Endothelial cell (in vitro differentiated cells): ENCODE measurements at regions not wholly inside any gene's neighbourhood (a gene's known extent, or its start where the extent isn't known, plus 50 kb on each side); places are given as distances from the start of the nearest gene placed in this dataset.

Source experiments
- DNase-seq: peaks from one replicate; pipeline ENCODE4 v3.0.0; 2021; ENCODE audit warnings: low spot score
- H3K27ac Mint-ChIP-seq: one replicate; pipeline ENCODE4 v1.8.0; 2021; ENCODE audit warnings: mixed read lengths, inconsistent platforms; ENCODE audit not compliant: unreplicated experiment
- H3K27me3 Mint-ChIP-seq: one replicate; pipeline ENCODE4 v1.8.0; 2021; ENCODE audit warnings: mild to moderate bottlenecking, moderate library complexity, mixed read lengths, inconsistent platforms; ENCODE audit not compliant: unreplicated experiment
- H3K36me3 Mint-ChIP-seq: one replicate; pipeline ENCODE4 v1.8.0; 2021; ENCODE audit warnings: mild to moderate bottlenecking, low read depth, mixed read lengths, inconsistent platforms; ENCODE audit not compliant: unreplicated experiment
- H3K4me1 Mint-ChIP-seq: one replicate; pipeline ENCODE4 v1.8.0; 2021; ENCODE audit warnings: mild to moderate bottlenecking, mixed read lengths, inconsistent platforms; ENCODE audit not compliant: unreplicated experiment
- H3K4me3 Mint-ChIP-seq: one replicate; pipeline ENCODE4 v1.8.0; 2021; ENCODE audit warnings: mild to moderate bottlenecking, mixed read lengths, inconsistent platforms; ENCODE audit not compliant: unreplicated experiment
- H3K9me3 Mint-ChIP-seq: one replicate; pipeline ENCODE4 v1.8.0; 2021; ENCODE audit warnings: mixed read lengths, inconsistent platforms; ENCODE audit not compliant: unreplicated experiment
- TF ChIP-seq, protein P1 (sequence below): fragments of 200-600 bp; sonication (generic); IDR thresholded peaks from one replicate; pipeline ENCODE4 v1.5.0; 2021; ENCODE audit warnings: antibody characterized with exemption; ENCODE audit not compliant: unreplicated experiment

DNA sequence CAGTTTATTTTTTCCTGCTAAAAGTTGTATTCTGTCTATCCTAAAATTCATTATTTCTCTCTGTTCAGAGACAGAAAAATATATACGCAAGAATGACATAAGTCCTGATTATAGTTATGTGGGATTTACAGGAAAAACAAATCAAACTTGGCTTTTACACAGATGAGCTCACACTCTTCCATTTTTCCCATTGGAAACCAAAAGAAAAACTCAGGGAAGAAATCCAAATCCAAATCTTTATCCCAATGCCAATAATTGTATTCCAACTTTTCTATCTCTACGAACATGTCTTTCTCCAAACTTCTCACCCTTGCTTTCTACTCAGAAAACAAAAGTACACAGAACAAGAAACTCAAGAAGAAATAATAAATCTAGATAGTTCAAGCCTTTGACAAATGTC is 249.1 kb upstream of the TMEFF2 start:
- no peak for DNase-seq
- Mint-ChIP-seq H3K9me3 (no peaks in the 10 kb centered on the region), H3K4me3 (no peak overlapping the region), H3K27ac (no peak overlapping the region), H3K27me3 (peaks cover 2% of the 10 kb centered on the region), H3K36me3 (no peaks in the 10 kb centered on the region), H3K4me1 (peaks cover 2% of the 10 kb centered on the region)
- TF ChIP-seq, protein P1, sequence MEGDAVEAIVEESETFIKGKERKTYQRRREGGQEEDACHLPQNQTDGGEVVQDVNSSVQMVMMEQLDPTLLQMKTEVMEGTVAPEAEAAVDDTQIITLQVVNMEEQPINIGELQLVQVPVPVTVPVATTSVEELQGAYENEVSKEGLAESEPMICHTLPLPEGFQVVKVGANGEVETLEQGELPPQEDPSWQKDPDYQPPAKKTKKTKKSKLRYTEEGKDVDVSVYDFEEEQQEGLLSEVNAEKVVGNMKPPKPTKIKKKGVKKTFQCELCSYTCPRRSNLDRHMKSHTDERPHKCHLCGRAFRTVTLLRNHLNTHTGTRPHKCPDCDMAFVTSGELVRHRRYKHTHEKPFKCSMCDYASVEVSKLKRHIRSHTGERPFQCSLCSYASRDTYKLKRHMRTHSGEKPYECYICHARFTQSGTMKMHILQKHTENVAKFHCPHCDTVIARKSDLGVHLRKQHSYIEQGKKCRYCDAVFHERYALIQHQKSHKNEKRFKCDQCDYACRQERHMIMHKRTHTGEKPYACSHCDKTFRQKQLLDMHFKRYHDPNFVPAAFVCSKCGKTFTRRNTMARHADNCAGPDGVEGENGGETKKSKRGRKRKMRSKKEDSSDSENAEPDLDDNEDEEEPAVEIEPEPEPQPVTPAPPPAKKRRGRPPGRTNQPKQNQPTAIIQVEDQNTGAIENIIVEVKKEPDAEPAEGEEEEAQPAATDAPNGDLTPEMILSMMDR, result no peak

DNA sequence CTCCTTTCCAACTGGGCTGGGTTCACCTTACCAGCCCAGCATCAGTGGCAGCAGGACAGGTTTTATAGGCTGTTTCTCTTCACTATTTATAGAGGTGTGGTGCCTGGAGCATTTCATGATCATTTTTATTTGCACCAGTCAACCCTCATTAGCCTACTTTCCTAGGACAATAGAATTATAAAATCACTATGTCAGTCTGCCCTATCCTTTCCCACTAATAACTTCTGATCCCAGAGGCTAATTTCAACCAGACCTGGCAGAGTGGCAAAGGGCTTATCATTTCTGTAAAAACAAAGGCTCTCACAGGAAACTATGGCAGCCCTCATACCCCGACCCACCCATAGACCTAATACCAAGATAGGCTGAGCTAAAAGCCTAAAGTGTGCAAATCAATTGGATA is 243.5 kb upstream of the TMEFF2 start:
- H3K36me3 Mint-ChIP-seq, result no peaks in the 10 kb centered on the region
- TF ChIP-seq, protein P1, result no peak
- H3K27me3 Mint-ChIP-seq, result no peaks in the 10 kb centered on the region
- no peak overlapping the region for H3K27ac Mint-ChIP-seq
- H3K9me3 Mint-ChIP-seq, result no peaks in the 10 kb centered on the region
- peaks cover 6% of the 10 kb centered on the region for H3K4me1 Mint-ChIP-seq
- DNase-seq, result no peak
- no peak overlapping the region for H3K4me3 Mint-ChIP-seq

DNA sequence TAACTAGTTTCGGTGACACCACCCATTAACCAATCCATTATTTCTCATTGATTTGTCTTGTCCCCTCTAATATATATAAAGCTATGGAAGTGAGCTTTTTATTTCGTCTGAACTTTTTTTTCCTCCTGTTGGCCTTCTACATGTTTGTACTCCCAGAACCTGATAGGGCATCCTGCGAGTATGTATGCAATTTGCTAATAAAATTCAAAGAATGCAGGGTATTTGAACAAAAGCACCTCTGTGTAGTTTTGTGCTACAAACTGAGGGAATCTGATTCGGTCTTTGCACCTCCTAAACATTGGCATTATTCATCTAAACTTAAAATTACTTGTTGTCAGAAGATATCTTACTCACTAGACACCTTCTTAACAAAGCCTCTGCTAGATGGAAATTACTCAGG is 242.9 kb upstream of the TMEFF2 start:
- H3K27me3 Mint-ChIP-seq, result no peaks in the 10 kb centered on the region
- H3K27ac Mint-ChIP-seq, result no peak overlapping the region
- H3K4me1 Mint-ChIP-seq, result peaks cover 6% of the 10 kb centered on the region
- no peak for DNase-seq
- TF ChIP-seq, protein P1, result no peak
- no peaks in the 10 kb centered on the region for H3K36me3 Mint-ChIP-seq
- H3K9me3 Mint-ChIP-seq, result no peaks in the 10 kb centered on the region
- H3K4me3 Mint-ChIP-seq, result no peak overlapping the region

DNA sequence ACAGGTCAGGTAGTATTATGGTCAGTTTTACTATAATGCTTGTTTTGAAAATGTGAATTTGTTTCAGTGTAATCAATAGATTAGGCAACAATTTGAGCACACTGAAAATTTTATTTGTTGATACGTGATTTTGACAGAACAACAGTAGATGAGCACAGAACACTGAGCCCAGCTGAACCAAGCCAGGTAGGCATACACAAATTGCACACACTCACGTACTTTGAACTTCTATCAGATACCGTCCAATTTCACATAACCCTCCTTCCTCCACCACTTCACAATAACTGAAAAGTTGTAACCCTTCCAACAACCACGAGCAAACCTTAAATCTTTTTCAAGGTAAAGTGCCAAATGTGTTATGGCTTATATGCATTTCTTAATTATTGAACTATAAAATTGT is 229.5 kb upstream of the TMEFF2 start:
- Mint-ChIP-seq H3K4me1 (no peaks in the 10 kb centered on the region), H3K4me3 (no peak overlapping the region), H3K27ac (no peak overlapping the region), H3K9me3 (no peaks in the 10 kb centered on the region), H3K27me3 (no peaks in the 10 kb centered on the region), H3K36me3 (no peaks in the 10 kb centered on the region)
- no peak for DNase-seq
- TF ChIP-seq, protein P1, result no peak

DNA sequence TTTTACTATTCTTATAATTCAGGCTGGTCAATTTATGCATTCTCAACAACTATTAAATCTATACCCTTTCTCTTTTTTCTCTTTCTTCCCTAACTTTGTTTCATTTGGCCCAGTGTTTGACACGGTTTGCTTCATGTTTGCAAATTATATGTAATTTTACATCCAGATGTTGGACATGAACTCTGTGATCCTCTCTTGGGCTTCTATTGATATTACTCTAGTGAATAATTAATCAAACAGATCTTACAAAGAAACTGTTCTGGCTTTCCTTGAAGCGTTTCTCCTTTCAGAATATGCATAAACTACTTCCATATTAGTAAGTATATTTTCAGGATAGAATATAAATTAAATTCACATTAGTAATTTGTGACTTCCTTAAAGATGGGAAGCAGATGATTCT is 225.1 kb upstream of the TMEFF2 start:
- H3K27me3 Mint-ChIP-seq, result no peaks in the 10 kb centered on the region

More for the DNA sequence above, 225.1 kb upstream of the TMEFF2 start:
- Mint-ChIP-seq H3K9me3 (no peaks in the 10 kb centered on the region), H3K27ac (no peak overlapping the region), H3K4me3 (no peak overlapping the region), H3K36me3 (no peaks in the 10 kb centered on the region), H3K4me1 (no peaks in the 10 kb centered on the region)
- DNase-seq, result no peak
- TF ChIP-seq, protein P1, result no peak
